Stimulated activated CD4-positive, alpha-beta T cell treated with anti-CD3 and anti-CD28 coated beads, Interleukin-2, amount 100 ng/mL, for 48 hours (primary cell): ENCODE measurements at regions not wholly inside any gene's neighbourhood (a gene's known extent, or its start where the extent isn't known, plus 50 kb on each side); places are given as distances from the start of the nearest gene placed in this dataset.

Experiments
- DNase-seq, 2 donors: peaks; one replicate each; pipeline ENCODE4 v3.0.0-alpha.2; 2020

DNA sequence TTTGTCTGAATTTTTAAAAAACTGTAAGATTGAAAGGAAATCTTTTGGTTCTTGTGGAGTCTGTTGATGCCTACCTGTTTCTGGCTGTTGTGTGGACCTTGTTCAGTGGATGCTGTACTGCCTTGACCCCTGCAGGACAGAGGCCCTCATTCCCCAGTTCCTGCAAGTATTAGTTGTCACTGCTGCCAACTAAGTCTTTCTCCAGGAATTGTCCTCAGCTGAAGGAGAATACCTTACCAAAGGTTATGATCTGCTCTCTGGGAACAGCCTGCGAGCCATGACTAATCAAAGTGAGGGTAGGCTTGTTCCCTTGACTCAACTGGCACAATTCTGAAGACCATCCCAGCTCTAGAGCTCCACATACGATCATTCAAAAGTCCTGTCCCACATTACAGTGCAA, 145.3 kb upstream of the FST start:
- DNase-seq, result no peak

DNA sequence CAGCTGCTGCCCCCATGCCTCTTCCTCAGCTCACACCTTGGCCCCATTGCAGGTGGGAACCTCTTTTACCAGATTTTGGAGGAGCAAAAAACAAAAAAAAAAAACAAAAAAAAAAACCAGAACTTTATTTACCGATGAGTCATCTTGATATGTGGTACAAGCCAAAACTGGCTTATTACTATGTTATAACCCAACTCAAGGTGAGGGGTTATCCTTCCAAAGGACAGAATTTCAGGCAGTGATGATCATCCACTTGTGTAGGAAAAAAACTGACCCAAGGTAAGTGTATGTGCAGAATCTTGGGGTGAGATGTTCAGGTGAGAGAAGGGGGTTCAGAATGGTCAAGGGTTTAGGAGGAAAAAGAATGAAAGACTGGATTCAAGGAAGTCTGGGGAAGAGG, 142.6 kb upstream of the FST start:
- no peak for DNase-seq

DNA sequence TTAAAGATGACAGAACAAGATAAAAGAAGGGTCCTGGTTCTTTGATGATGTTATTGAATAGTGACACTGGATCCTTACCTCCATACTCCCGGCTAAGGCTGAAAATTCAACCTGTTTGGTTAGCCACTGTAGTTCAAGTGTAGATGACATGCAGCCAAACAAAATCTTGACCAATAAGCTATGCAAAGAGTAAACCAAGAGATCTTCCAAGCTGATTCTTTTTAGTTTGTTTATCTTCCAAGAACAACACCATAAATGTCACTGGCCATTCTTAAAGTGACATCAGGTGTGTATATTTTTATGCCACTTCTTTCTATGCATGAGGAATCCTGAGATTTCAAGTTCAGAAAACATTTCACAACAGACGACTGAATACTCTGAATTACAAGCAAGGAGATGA, 141.5 kb upstream of the FST start:
- DNase-seq, result no peak

DNA sequence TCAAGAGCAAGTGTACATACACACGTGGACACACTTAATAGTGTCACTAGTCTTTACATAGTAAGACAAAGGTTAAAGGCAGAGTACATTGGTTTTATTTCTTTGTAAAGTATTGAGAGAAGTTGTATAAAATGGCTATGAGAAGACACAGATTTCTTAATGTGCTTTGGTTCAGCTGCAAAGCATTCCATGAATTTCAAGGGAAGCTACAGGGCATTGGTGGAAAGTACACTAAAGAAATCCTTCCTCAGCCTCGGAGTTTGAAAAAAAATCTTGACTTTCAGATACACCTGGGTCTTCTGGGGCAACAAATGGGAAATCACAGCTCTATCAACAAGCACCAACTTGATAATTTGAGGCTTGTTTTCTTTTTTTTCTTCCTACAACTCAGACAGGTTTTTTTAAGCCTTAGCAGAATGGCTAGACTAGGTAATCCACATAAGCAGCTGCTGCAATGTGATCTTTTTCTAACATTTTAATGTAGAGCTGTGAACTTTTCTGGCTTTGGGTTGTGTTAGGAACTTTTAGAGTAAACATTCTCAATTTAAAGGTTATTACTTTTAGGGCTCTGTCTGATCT, 140.4 kb upstream of the FST start:
- no peak for DNase-seq

DNA sequence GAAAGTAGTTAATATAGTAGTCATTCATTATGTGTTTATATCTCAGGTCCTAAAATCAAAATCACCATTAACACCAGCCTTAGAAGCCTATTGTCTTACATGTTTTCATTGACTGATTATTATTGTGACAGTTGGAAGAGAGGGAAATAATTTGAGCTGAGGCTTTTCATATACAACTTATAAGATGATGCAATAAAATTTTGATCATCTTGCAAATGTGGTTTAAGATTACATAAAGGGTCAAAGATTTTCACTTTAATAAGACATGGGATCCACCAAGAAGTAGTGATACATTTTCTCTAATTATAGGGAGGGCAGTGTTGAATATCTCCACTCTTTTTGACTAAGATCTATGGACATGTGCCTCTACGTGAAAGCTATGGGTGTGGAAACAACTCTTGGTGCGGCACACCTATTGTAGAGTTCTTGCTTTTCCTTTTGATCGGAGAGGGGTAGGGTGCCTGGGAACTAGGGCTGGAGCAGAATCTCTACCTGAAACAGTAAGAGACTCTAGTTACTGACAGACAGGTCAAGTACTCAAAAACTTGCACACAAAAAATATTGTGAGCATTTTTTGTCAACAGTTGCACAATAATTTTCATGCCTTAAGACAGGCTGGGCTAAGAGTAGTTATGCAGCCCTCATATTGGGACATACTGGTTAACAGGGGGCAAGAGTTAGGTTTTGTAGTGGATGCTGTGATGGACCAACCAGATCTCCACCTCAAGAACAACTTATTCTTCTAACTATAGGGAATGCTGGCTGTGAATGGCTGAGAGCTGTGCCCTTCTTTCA, 139.3 kb upstream of the FST start:
- DNase-seq, result no peak

DNA sequence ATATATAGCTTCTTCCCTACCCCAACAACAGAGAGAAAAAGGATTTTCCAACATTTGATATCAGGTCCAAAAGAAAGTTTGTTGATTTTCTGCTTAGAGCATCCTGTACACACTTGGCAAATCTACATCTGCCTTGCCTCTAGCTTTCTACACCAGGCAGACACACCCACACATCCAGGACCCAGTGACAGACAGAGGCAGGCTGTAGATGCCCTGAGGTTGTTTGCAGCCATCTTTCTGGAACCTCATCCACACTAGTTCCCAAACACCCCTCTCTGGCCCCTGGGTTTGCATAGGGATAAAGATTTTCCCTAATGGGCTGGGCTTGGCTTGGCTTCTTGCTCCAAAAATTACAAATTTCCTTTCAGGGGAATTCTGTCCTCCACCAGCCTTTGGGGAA, 138.2 kb upstream of the FST start:
- no peak for DNase-seq

DNA sequence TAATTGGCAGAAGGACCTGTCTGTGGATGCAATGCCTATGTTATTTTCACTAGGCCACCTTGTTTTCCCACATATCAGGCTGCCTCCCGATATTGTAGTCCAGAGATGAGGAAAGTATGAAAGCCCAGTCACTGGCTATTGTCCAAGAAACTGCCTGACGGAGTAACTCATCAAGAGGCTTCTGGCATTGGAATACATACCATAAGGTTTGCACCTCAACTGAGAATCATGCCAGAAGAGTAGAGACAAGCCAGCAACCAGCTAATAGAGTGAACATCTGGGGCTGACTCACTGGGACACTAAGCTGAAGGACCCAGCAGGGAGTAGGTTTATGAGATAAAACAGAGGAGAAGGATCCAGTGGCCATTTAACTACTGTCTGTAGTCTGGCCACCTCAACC, 137.2 kb upstream of the FST start:
- DNase-seq, result no peak

DNA sequence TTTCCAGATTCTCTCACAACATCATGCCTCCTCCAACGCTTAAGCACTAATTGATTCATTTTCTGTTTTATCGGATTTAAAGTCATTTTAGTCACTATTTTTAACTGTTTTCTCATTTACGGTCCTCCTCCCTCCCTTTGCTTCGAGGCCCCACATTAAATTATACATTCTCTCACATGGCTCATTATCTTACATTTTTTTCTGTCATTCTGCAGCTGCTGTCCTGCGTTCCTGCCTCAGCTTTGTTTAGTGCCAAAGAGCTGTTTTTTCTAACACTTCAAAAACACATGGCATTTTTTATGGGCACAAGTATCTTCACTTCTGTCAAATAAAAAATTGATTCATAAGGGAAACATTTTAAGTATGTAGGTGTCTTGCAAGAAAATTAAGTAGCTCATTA, 130.1 kb upstream of the FST start:
- DNase-seq, result no peak

DNA sequence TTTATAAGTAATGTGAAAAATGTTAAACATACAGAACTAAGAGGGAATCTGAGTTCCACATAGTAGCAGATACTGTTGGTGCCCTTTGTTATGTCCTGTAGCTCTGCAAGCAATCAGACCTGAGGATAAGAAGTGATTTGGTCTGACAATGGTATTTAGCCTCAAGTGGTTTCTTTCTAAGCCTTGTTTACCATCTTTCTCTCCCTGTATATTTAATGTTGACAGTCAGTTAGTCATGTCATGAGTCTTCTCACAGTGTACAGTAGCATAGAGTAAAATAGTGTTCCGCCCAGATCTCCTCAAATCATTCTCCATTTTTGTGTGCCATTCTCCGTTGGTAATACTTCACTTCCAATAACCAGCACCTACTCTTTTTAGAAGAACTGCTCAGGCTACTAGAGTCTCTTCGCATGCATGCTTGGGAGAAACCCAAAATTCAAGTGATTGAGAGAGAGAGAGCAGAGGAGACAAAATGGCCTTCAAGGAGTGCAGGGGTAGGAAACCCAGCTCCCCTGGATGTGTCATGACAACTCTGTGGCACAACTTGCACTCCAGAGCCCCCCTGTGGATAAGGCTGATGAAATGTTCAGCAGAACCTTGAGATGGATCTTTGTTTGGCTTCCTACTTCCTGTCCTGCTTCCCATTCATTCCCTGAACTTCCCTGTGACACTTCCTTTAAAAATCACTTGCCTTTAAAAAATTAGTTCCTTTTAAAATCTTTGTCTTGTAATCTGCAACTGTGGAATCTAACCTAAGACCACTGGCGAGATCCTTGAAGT, 129.2 kb upstream of the FST start:
- no peak for DNase-seq

DNA sequence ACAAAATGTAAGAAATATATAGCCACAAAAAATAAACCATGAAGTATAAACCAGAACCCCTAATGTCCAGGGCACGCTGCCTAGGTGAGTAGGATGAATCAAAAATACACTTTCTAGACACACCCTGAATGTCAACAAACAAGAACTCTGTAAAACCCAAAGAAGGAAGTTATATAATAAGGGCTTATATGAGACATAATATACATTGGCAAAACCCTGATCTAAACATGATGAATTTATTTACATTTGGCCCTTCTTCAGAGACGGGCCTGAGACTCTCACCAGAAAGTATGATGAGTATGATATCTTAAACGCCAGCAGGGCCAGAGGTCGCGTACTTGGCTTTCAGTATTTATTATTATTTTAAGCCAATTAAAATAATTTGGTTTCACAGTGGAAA, 125.1 kb upstream of the FST start:
- no peak for DNase-seq

DNA sequence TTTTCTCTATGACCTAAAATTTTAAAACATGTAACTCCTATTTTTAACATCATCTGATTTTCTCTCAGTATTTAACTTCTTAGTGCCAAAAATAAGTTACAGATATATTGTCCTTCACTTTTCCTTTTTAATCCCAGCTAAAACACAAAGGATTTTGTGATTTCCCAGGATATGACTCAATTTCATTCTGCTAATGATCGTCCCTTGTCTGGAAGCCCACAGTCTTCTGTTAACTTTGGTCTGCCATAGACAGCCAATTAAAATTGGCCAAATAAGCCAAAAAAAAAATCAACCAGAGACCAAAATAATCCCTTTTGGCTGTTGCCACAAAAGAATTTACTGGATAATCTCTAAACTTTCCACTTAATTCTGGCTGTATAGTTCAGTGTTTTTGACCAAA, 124.5 kb upstream of the FST start:
- DNase-seq, result no peak

DNA sequence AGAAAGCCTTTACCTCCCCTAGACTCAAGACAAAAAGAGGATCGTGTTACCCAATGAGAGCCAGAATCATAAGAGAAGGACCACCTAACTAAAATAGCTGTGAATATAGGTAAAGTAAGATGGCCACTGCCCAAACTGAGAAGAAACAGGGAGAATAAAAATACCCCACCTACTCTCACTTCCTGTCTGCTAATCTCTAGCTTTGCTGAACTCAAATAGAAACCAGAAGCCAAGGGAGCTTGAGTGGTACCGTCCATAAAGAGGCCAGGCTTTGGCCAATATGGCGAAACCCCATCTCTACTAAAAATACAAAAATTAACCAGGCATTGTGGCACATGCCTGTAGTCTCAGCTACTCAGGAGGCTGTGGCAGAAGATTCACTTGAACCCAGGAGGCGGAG, 123.0 kb upstream of the FST start:
- no peak for DNase-seq

DNA sequence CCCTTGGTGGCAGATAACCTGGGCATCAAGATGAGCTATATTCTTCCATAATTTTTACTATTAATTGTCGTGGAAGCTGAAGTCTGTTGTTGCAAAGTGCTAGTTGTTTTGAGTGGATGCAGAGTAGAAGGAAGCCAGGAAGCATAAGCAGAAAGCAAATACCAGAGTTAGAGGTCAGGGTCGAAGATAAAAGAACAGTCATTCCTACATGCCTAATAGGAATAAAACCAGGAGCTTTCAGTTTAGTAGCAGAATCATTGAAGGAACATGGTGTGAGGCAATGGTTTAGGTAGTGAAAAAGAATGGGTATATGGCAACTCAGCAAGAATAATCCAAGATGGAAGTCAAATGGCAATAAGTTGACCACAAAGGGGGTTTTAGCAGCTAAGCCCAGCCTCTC, 121.6 kb upstream of the FST start:
- DNase-seq, result no peak

DNA sequence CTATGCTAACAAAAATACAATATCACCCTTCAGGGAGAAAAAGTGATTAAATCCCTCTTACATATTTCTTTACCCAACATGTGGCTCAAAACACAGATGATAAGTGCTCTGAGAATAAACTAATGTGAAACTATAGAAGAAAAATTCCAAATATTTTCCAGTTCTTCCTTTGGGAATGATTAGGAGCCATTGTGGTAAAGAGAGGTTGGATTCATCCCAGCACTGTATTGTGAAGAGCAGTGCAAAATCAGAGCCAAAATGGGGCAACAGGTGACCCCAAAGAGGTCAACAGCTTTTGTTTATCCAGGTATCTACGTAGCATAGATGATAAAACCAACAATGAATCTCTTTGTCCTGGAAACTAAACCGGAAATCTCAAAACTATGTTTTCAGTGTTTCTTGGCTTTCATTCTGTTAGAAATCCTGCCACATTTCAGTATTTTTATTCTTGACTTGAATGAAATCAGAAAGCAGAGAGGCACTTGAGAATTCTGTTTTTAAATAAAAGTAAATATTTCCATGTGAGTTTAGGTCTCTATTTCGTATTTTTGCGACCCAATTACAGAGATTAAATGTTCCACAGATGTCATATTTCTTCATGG, 120.4 kb upstream of the FST start:
- DNase-seq, result no peak

DNA sequence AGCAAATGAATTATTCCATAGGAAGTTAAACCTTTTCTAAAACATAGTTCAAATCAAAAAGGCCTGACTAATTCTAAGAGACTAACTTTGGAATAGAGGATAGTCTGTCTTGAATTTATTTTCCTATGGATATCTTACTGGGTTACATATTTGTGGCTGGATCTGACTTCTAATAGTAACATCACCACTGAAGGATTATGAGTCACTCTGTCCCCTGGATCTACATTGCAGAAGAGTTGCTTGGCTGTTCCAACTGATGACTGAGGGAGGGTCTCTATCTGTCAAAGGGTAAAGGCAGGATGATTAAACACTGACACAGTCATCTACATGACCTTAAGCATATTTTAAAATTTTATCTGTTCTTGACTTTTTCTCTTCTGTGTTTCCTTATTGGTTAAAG, 119.6 kb upstream of the FST start:
- no peak for DNase-seq

DNA sequence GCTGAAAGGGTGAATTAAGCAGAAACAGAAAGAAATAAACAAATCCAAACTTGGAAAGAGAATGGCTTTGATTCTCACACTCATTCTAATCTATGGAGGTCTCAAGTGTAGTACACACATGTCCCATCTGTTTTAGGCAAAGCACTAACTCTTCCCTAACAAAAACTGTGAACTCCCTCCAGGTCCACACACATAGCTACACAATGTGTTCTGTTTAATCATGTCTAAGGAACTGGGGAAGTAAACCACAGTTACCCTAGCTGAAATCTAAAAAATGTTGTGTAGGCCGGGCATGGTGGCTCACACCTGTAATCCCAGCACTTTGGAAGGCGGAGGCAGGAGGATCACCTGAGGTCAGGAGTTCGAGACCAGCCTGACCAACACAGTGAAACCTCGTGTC, 118.7 kb upstream of the FST start:
- no peak for DNase-seq

DNA sequence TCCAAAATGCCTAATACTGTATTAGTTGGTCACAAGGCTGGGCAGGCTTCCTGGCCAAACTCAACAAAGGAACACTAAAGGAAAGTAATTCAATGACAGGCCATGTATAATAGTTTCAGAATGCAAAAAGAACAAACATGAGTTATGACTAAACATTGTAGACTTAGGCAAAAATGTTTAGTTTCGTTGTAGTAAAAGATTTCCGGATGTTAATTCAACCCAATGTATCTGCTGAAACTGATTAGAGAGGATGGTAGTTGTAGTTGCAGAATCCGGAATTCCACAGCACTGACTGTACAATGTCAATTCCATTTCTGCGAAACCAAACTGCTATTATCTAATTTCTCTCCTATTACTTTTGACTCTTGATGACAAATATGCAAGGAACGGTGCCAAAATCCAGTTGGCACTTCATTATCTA, 117.9 kb upstream of the FST start:
- no peak for DNase-seq

DNA sequence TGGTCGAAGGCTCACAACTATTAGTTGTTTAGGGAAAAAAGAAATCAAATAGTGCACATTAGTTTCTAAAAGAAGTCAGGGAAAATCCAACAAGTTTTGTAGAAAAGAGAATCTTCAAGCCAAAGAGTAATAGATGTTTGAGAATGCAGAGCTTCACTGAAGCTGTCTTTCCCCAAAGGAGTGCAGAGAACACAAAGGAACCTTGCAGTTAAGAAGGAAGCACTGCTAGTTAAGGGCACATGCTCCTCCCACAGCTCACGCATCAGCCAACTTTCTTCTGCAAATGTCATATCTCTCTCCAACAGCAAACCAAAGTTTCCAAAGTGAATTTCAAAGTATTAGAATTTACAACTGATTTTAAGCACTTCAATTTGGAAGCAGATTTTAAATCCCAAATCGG, 116.4 kb upstream of the FST start:
- DNase-seq, result no peak

DNA sequence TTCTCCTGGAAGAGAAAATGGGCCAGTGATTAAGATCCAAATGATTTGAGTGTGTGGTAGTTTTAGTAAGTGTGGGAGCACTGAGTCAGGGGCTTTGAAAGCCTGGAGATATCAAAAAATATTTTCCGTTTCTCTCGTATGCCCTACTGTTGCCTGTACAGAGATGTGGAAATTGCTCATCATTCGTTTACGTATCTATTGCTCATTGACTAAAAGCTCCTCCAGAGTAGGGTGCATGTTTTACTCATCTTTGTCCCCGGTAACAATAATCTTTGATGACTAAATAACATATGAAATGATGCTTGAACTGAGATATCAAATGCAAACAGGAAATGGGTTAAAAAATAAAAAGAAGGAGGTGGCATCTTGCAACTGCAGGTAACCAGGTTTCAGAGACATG, 114.2 kb upstream of the FST start:
- DNase-seq, result no peak

DNA sequence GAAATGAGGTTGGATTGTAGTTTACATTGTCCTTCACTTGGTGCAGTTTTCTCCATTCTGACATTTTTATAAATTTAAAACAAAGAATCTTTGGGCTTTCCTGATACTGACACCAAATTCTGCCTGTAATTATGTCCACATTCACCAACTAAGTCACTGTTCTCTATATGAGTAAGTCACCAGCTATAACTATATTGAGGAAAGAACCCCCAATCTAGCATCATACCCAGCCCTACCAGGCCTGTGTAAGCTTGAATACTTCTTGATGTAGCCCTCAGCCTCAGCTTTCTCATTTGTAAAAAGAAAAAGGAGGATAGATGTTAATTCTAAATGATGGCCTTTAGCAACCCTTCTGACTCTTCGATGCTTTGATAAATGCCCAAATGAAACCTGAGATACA, 112.7 kb upstream of the FST start:
- no peak for DNase-seq

DNA sequence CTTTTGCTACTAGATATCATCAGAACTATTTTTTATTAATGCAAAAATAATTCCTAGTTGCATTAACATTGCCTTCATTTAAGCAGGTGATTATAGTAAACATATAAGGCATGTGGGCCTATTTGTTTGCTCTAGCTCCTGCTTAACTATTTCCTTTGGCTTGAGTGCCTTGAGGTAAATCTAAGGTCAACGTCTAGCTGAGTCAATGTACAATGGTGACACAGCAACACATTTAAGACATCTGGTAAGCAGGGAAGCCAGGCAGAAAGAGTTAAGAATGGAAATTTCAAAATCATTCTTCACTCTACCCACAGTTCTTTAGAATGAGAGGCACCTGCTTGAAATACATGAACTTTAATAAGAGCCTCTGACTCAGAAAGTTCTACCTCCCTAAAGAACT, 111.9 kb upstream of the FST start:
- no peak for DNase-seq

DNA sequence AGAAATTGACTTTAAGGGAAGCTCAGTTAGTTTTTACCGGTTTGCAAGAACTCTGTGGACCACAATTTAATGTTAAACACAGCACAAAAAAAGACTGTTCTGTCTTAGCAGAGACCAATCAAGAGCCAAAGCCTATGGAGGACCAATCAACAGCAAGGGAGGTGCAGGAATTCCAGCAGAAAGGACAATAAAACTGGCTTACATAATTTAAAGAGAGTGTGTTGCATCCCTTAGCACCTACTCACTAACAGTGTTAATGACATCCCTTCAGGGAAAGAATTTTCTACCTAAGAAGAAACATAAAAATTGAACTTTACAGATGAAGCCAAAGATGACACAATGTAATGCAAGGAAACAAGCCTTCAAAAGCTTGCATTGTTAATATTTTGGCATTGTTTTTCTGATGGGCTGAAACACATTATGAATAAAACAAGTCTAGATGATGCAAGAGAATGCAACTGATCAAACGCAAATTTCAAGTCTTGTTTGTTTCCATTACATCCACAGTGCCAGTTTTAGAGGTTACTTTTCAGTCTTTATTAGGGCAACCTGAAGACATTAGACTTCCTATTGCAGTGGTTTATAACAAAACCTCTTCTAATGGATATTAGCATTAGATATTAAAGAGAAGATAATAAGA, 111.3 kb upstream of the FST start:
- no peak for DNase-seq

DNA sequence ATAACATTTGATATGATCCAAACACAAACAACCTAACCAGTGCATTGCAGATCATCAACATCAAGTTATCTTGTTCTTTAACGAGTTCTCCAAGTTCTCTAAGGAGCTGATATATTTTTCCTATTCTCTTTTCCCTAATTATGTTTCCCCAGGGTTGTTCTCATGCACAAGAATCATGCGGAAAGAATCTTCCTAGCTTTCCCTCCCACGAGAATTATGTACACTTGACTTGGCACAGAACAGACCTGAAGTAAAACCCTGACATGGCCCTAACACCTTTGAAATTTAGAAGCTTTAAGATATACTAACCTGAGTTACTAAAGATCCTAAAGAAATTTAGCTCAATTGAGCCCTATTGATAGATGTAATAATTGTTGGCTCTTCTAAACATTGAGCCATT, 110.7 kb upstream of the FST start:
- no peak for DNase-seq
